GM13976 (cell line): ENCODE measurements at regions not wholly inside any gene's neighbourhood (a gene's known extent, or its start where the extent isn't known, plus 50 kb on each side); places are given as distances from the start of the nearest gene placed in this dataset.

Experiments used
- DNase-seq: peaks from one replicate; pipeline ENCODE4 v3.0.0; 2012; ENCODE audit warnings: low spot score
- CTCF ChIP-seq: IDR thresholded peaks from 2 replicates; pipeline ENCODE4 v1.5.1; 2012; ENCODE audit warnings: borderline replicate concordance, mild to moderate bottlenecking; ENCODE audit not compliant: insufficient read depth; ENCODE audit errors: extremely low read depth, missing control alignments, control extremely low read depth
- in situ Hi-C: fragments of 300-500 bp; cut with MboI; formaldehyde crosslinking; loops from one replicate; pipeline ENCODE4 v1.12.0; 2022; ENCODE audit warnings: low sequenced_read_pairs, mixed read lengths, inconsistent platforms; ENCODE audit not compliant: unreplicated experiment

- in situ Hi-C loops: no loop called here
- no peak for DNase-seq
- TF ChIP-seq CTCF: no peak
Measured at GRCh38 chr13:54196684-54197083, 1168.1 kb downstream of the OLFM4 start.

- in situ Hi-C loops: no loop called here
Measured at GRCh38 chr13:54198911-54199310, 1170.3 kb downstream of the OLFM4 start.

GRCh38 chr13:54206626-54207025 is 1178.0 kb downstream of the OLFM4 start:
- no peak for DNase-seq
- in situ Hi-C loops: no loop called here
- TF ChIP-seq CTCF: no peak

More at GRCh38 chr13:54198911-54199310, 1170.3 kb downstream of the OLFM4 start:
- DNase-seq: no peak
- no peak for TF ChIP-seq CTCF

- TF ChIP-seq CTCF: no peak
- no peak for DNase-seq
- in situ Hi-C loops: no loop called here
Measured at GRCh38 chr13:54210397-54211049, 1181.9 kb downstream of the OLFM4 start.

GRCh38 chr13:54216221-54216620 is 1187.6 kb downstream of the OLFM4 start:
- in situ Hi-C loops: no loop called here
- TF ChIP-seq CTCF: no peak
- DNase-seq: no peak

GRCh38 chr13:54226876-54227275 is 1198.3 kb downstream of the OLFM4 start:
- DNase-seq: no peak
- no peak for TF ChIP-seq CTCF
- in situ Hi-C loops: no loop called here
